Spleen (tissue), 11 donors: ENCODE measurements at regions not wholly inside any gene's neighbourhood (a gene's known extent, or its start where the extent isn't known, plus 50 kb on each side); places are given as distances from the start of the nearest gene placed in this dataset.

ENCODE experiments used
- DNase-seq: peaks from one replicate; pipeline ENCODE4 v3.0.0-alpha.2; 2020
- H3K27ac ChIP-seq, 8 donors: fragments of 200-600 bp; sonication (generic) in 7 of 8; 1 replicate in 4 of 8; 2 replicates in 4 of 8; pipeline versions ENCODE4 v1.5.0 to v1.8.0; 2016 to 2021; ENCODE audit warnings: inconsistent platforms in 4 of 8, mild to moderate bottlenecking in 4 of 8, moderate library complexity in 1 of 8
- H3K27me3 ChIP-seq, 7 donors: fragments of 200-600 bp; sonication (generic) in 6 of 7; replicated peaks in 1 of 7; 1 replicate in 4 of 7; 2 replicates in 3 of 7; pipeline versions ENCODE4 v1.5.0 to v1.8.0; 2016 to 2021; ENCODE audit warnings: inconsistent platforms in 3 of 7, mild to moderate bottlenecking in 1 of 7
- H3K36me3 ChIP-seq, 6 donors: fragments of 200-600 bp; sonication (generic) in 5 of 6; 1 replicate in 4 of 6; 2 replicates in 2 of 6; pipeline versions ENCODE4 v1.5.0 to v1.8.0; 2016 to 2021; ENCODE audit warnings: inconsistent platforms in 2 of 6
- H3K4me1 ChIP-seq, 6 donors: fragments of 200-600 bp; sonication (generic) in 5 of 6; 1 replicate in 3 of 6; 2 replicates in 3 of 6; pipeline versions ENCODE4 v1.5.0 to v1.8.0; 2016 to 2021; ENCODE audit warnings: inconsistent platforms in 3 of 6
- H3K4me3 ChIP-seq, 8 donors: fragments of 200-600 bp; sonication (generic) in 7 of 8; 1 replicate in 4 of 8; 2 replicates in 4 of 8; pipeline versions ENCODE4 v1.5.0 to v1.8.0; 2016 to 2021; ENCODE audit warnings: inconsistent platforms in 4 of 8, mild to moderate bottlenecking in 4 of 8, moderate library complexity in 2 of 8
- H3K9me3 ChIP-seq, 8 donors: fragments of 200-600 bp; sonication (generic) in 7 of 8; 1 replicate in 4 of 8; 2 replicates in 4 of 8; pipeline versions ENCODE4 v1.5.0 to v1.8.0; 2016 to 2021; ENCODE audit warnings: inconsistent platforms in 4 of 8
- CTCF ChIP-seq, 11 experiments: fragments of 200-600 bp in 7 of 11; fragments of 450-650 bp in 4 of 11; sonication (generic) in 4 of 11; IDR thresholded peaks in 8 of 11; conservative IDR thresholded peaks in 3 of 11; 1 replicate in 7 of 11; 2 replicates in 4 of 11; pipeline versions ENCODE4 v1.4.0 to v1.8.0; 2016 to 2021; ENCODE audit warnings: antibody characterized with exemption in 11 of 11, inconsistent platforms in 4 of 11, mild to moderate bottlenecking in 1 of 11
- POLR2A ChIP-seq, 3 donors: fragments of 450-650 bp; IDR thresholded peaks; one replicate each; pipeline ENCODE4 v1.5.1; 2017; ENCODE audit warnings: antibody characterized with exemption in 3 of 3, mild to moderate bottlenecking in 1 of 3
- POLR2AphosphoS5 ChIP-seq, 3 donors: sonication (generic); formaldehyde crosslinking; IDR thresholded peaks; one replicate each; pipeline ENCODE4 v1.5.1; 2017; ENCODE audit warnings: antibody characterized with exemption in 3 of 3
- WGBS, 5 donors: extraction: QIAGEN DNeasy Blood & Tissue Kit in 3 of 5; methylation state at CpG; one replicate each; pipeline versions ENCODE4 v1.1.5 to v1.1.7; 2013 to 2018; 5-methylcytosine and 5-hydroxymethylcytosine counted together
- intact Hi-C: fragments of 100-400 bp; cut with DNase I; formaldehyde crosslinking; loops from one replicate; pipeline ENCODE4 v1.15.0; 2023; ENCODE audit warnings: low total_unique reads
- donor health status: healthy with polysubstance abuse.
- donor health status: DM: no; HTN: no; CAD: no; lungs with moderate emphysema.
- donor health status: DM: no; HTN: no; CAD: no.
- donor health status: Bipolar disorder and iron deficiency.
- donor health status: healthy.
- donor health status: DM: no; HTN: no; CAD: no.
- donor health status: DM: yes; HTN: yes; CAD: no.

- 61 to 81% (median 76%) methylated on average over 3 of the region's 3 CpGs for WGBS, 5 donors
- Histone ChIP-seq H3K9me3 (peaks cover 0 to 8% (median 0%) of the 10 kb centered on the region in 8 donors), H3K27me3 (no peaks in the 10 kb centered on the region), H3K4me1 (no peaks in the 10 kb centered on the region), H3K27ac (no peak overlapping the region), H3K36me3 (no peaks in the 10 kb centered on the region), H3K4me3 (no peak overlapping the region)
- TF ChIP-seq POLR2AphosphoS5 (IDR thresholded peaks at IDR 0.05) (no peak), CTCF (IDR thresholded peaks at IDR 0.05 in 8 of 11, conservative IDR thresholded peaks at IDR 0.05 in 3 of 11) (no peak), POLR2A (IDR thresholded peaks at IDR 0.05) (no peak)
- no peak for DNase-seq
- intact Hi-C loops: no loop called here
These were observed 1159.2 kb upstream of the MIR17HG start for GRCh38 chr13:90188351-90188636.

GRCh38 chr13:90197722-90198121, 1149.8 kb upstream of the MIR17HG start:
- intact Hi-C loops: no loop called here
- Histone ChIP-seq H3K4me1 (no peaks in the 10 kb centered on the region), H3K9me3 (peaks cover 0 to 14% (median 4%) of the 10 kb centered on the region in 8 donors), H3K4me3 (no peak overlapping the region), H3K27ac (no peak overlapping the region), H3K36me3 (no peaks in the 10 kb centered on the region), H3K27me3 (no peaks in the 10 kb centered on the region)
- WGBS, 5 donors: 59 to 75% (median 71%) methylated on average over 2 of the region's 2 CpGs
- DNase-seq: no peak
- no peak for TF ChIP-seq CTCF (IDR thresholded peaks at IDR 0.05 in 8 of 11, conservative IDR thresholded peaks at IDR 0.05 in 3 of 11)
- no peak for TF ChIP-seq POLR2A (IDR thresholded peaks at IDR 0.05)
- no peak for TF ChIP-seq POLR2AphosphoS5 (IDR thresholded peaks at IDR 0.05)

GRCh38 chr13:90201202-90201601, 1146.3 kb upstream of the MIR17HG start:
- Histone ChIP-seq H3K4me3 (no peak overlapping the region), H3K36me3 (no peaks in the 10 kb centered on the region), H3K9me3 (peaks cover 0 to 6% (median 1%) of the 10 kb centered on the region in 8 donors), H3K27ac (no peak overlapping the region), H3K4me1 (no peaks in the 10 kb centered on the region), H3K27me3 (no peaks in the 10 kb centered on the region)
- no peak for DNase-seq
- TF ChIP-seq POLR2AphosphoS5 (IDR thresholded peaks at IDR 0.05) (no peak), CTCF (IDR thresholded peaks at IDR 0.05 in 8 of 11, conservative IDR thresholded peaks at IDR 0.05 in 3 of 11) (no peak)
- 58 to 100% (median 69%) methylated on average over 1 of the region's 1 CpG for WGBS, 5 donors
- intact Hi-C loops: no loop called here

GRCh38 chr13:90201676-90202460, 1145.6 kb upstream of the MIR17HG start:
- no peak for DNase-seq
- Histone ChIP-seq H3K27ac (no peak overlapping the region), H3K4me1 (no peaks in the 10 kb centered on the region), H3K27me3 (no peaks in the 10 kb centered on the region), H3K4me3 (no peak overlapping the region), H3K36me3 (no peaks in the 10 kb centered on the region), H3K9me3 (peaks cover 0 to 6% (median 2%) of the 10 kb centered on the region in 8 donors)
- TF ChIP-seq POLR2A (IDR thresholded peaks at IDR 0.05): no peak
- TF ChIP-seq CTCF (IDR thresholded peaks at IDR 0.05 in 8 of 11, conservative IDR thresholded peaks at IDR 0.05 in 3 of 11): no peak
- TF ChIP-seq POLR2AphosphoS5 (IDR thresholded peaks at IDR 0.05): no peak
- intact Hi-C loops: no loop called here
- 59 to 78% (median 67%) methylated on average over 7 of the region's 7 CpGs for WGBS, 5 donors
